ENCODE measurements at regions not wholly inside any gene's neighbourhood (a gene's known extent, or its start where the extent isn't known, plus 50 kb on each side); places are given as distances from the start of the nearest gene placed in this dataset.

DNA sequence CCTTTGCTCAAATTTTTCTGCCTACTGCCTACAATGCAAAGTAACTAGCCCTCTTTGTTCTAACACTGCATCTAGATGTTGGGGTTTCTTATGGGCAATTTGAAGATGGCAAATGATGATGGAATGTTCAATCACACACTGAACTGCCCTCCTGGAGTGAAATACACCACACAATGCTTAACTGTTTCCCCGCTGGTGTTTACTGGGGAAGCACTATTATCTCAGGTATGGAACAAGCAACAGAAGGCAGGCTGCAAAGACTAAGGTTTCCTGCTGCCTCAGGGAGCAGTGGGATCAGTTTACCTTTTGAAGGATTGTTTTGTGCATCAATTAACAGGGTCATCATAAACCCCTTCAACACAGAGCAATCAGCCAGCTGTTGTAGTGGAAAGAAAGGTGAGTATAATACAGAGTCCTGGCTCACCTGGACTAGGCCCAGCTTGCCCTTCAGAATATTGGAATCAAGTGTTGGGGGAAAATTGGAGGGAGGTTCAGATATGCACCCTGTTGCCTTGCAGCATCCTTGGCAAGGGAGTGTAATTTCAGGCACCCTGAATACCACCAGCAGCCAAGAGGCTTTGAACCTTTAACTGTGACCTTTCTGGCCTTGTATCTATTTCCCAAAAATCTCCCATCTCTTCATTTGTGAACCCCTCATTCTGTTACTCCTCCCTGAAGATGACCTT, 105.4 kb upstream of the CDH11 start:
- no peak overlapping the region for H3K4me3 ChIP-seq (ENCODE audit: low read depth, low read length)
- no peak for DNase-seq (ENCODE audit: low read depth)
- TF ChIP-seq, protein P1, sequence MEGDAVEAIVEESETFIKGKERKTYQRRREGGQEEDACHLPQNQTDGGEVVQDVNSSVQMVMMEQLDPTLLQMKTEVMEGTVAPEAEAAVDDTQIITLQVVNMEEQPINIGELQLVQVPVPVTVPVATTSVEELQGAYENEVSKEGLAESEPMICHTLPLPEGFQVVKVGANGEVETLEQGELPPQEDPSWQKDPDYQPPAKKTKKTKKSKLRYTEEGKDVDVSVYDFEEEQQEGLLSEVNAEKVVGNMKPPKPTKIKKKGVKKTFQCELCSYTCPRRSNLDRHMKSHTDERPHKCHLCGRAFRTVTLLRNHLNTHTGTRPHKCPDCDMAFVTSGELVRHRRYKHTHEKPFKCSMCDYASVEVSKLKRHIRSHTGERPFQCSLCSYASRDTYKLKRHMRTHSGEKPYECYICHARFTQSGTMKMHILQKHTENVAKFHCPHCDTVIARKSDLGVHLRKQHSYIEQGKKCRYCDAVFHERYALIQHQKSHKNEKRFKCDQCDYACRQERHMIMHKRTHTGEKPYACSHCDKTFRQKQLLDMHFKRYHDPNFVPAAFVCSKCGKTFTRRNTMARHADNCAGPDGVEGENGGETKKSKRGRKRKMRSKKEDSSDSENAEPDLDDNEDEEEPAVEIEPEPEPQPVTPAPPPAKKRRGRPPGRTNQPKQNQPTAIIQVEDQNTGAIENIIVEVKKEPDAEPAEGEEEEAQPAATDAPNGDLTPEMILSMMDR (IDR thresholded peaks at IDR 0.05; ENCODE audit: insufficient read depth, low read depth, low read length): no peak

DNA sequence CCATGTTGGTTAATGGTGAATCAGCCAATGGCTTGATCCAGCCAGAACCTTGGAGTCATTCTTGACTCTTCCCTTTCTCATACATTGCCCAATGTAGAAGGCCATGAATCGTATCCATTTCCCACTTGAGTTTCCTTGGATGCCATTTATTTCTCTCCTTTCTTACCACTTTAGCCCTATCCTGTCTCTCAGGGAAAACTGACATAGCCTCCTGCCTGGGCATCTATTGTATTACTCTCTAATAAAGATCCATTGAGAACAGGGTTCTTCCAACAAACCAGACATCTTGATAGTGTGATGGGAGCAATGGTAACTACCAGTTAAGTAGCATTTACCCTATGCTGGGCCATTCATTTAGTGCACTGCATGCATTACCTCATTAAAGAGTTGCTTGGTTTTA, 104.2 kb upstream of the CDH11 start:
- H3K4me3 ChIP-seq (ENCODE audit: low read depth, low read length): no peak overlapping the region
- TF ChIP-seq, protein P1 (IDR thresholded peaks at IDR 0.05; ENCODE audit: insufficient read depth, low read depth, low read length): no peak
- DNase-seq (ENCODE audit: low read depth): no peak

- TF ChIP-seq, protein P1 (IDR thresholded peaks at IDR 0.05; ENCODE audit: insufficient read depth, low read depth, low read length): no peak
- DNase-seq (ENCODE audit: low read depth): no peak
- no peak overlapping the region for H3K4me3 ChIP-seq (ENCODE audit: low read depth, low read length)
Measured at GRCh38 chr16:65225488-65225887, 103.6 kb upstream of the CDH11 start.

GRCh38 chr16:65224994-65225393, 103.1 kb upstream of the CDH11 start:
- no peak overlapping the region for H3K4me3 ChIP-seq (ENCODE audit: low read depth, low read length)
- TF ChIP-seq, protein P1 (IDR thresholded peaks at IDR 0.05; ENCODE audit: insufficient read depth, low read depth, low read length): no peak

GRCh38 chr16:65224471-65224870, 102.6 kb upstream of the CDH11 start:
- no peak for DNase-seq (ENCODE audit: low read depth)
- H3K4me3 ChIP-seq (ENCODE audit: low read depth, low read length): no peak overlapping the region
- TF ChIP-seq, protein P1 (IDR thresholded peaks at IDR 0.05; ENCODE audit: insufficient read depth, low read depth, low read length): no peak

More at GRCh38 chr16:65224994-65225393, 103.1 kb upstream of the CDH11 start:
- DNase-seq (ENCODE audit: low read depth): no peak

DNA sequence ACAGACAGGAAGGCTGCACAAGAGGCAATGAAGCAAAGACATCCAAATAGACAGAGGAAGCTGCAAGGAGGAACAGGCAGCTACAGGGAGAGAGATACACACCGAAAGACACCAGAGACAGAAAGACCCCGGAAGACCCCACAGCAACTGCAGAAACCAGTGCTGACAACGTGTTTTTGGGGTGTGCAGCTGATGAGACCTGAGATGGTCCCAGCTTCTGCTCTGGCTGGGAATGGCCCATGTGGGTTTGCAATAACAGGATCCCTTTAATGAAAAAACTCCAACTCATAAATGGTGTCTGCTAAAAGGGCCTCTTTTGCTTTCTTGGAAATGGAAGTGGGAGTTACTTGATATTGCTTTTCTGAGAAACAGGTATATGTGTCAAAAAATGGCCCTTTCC, 101.5 kb upstream of the CDH11 start:
- H3K4me3 ChIP-seq (ENCODE audit: low read depth, low read length): no peak overlapping the region
- TF ChIP-seq, protein P1 (IDR thresholded peaks at IDR 0.05; ENCODE audit: insufficient read depth, low read depth, low read length): no peak
- no peak for DNase-seq (ENCODE audit: low read depth)

- TF ChIP-seq, protein P1 (IDR thresholded peaks at IDR 0.05; ENCODE audit: insufficient read depth, low read depth, low read length): no peak
- H3K4me3 ChIP-seq (ENCODE audit: low read depth, low read length): no peak overlapping the region
- DNase-seq (ENCODE audit: low read depth): no peak
Measured at GRCh38 chr16:65222536-65222935, 100.7 kb upstream of the CDH11 start.

Measured in fibroblast of villous mesenchyme (primary cell).